Subcutaneous abdominal adipose tissue (tissue), 5 donors: ENCODE measurements at regions not wholly inside any gene's neighbourhood (a gene's known extent, or its start where the extent isn't known, plus 50 kb on each side); places are given as distances from the start of the nearest gene placed in this dataset.

Experiments
- H3K27ac ChIP-seq: one replicate; pipeline ENCODE4 v1.7.0; 2013; ENCODE audit warnings: low read depth, mild to moderate bottlenecking, inconsistent platforms, low read length, moderate library complexity
- H3K27me3 ChIP-seq, 5 donors: one replicate each; pipeline ENCODE4 v1.7.0; 2013; ENCODE audit warnings: low read length in 5 of 5, inconsistent platforms in 1 of 5; ENCODE audit not compliant: control insufficient read depth in 5 of 5, insufficient read depth in 4 of 5
- H3K36me3 ChIP-seq, 5 donors: one replicate each; pipeline ENCODE4 v1.7.0; 2013; ENCODE audit warnings: low read length in 5 of 5; ENCODE audit not compliant: control insufficient read depth in 5 of 5, insufficient read depth in 5 of 5
- H3K4me1 ChIP-seq, 5 donors: one replicate each; pipeline ENCODE4 v1.7.0; 2013; ENCODE audit warnings: low read length in 5 of 5, mild to moderate bottlenecking in 3 of 5, moderate library complexity in 1 of 5; ENCODE audit not compliant: control insufficient read depth in 5 of 5, insufficient read depth in 5 of 5
- H3K4me3 ChIP-seq, 5 donors: one replicate each; pipeline ENCODE4 v1.7.0; 2013; ENCODE audit warnings: low read length in 5 of 5, low read depth in 1 of 5
- H3K9ac ChIP-seq, 5 donors: one replicate each; pipeline ENCODE4 v1.7.0; 2013; ENCODE audit warnings: low read length in 5 of 5, mild to moderate bottlenecking in 4 of 5, moderate library complexity in 3 of 5
- H3K9me3 ChIP-seq, 5 donors: one replicate each; pipeline ENCODE4 v1.7.0; 2013; ENCODE audit warnings: low read length in 5 of 5; ENCODE audit not compliant: control insufficient read depth in 5 of 5
- donor health status: healthy.
- donor health status: healthy.
- donor health status: healthy.
- donor health status: healthy.
- donor health status: healthy.

DNA sequence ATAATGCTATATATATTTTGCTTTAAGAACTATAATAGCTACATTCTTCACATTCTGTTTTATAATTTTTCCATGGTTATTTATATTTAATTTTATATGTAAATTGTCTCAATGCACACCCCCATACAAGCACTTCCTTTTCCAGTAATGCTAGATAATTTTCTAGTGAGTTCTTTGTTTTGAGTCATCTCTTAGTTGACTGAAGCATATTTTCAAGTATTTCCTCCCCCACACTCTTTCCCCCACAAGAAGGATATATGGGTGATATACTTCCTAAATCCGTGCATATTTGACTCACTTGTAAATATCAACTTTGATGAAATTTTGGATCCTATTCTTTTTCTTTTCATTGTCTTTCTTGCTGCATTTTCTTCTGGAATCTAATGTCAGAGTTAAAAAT is 82.1 kb upstream of the SRSF6 start:
- Histone ChIP-seq H3K4me1 (no peaks in the 10 kb centered on the region), H3K36me3 (no peaks in the 10 kb centered on the region), H3K27me3 (no peaks in the 10 kb centered on the region), H3K27ac (no peak overlapping the region), H3K4me3 (no peak overlapping the region), H3K9me3 (no peaks in the 10 kb centered on the region), H3K9ac (no peak overlapping the region)

DNA sequence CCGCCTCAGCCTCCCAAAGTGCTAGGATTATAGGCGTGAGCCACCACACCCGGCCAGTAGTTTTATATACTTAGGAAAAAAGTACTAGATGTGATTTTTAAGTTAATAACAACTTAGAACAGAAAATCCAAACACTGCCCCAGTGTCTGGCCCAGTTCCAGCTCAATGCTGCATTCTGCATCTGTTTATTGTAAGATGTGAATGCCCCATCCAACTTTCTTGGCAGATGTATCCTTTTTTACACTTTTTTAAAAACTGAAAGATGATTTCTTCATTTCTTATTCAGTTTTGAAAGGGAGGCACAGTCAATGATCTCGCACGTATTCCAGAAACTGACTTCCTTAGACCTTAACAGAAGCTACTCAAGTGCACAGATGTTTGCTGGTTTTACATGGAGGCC is 85.6 kb upstream of the SRSF6 start:
- H3K27me3 ChIP-seq = peaks cover 0 to 3% (median 0%) of the 10 kb centered on the region in 5 donors
- H3K27ac ChIP-seq = no peak overlapping the region
- H3K4me1 ChIP-seq = no peaks in the 10 kb centered on the region
- no peak overlapping the region for H3K4me3 ChIP-seq
- H3K9me3 ChIP-seq = no peaks in the 10 kb centered on the region
- no peaks in the 10 kb centered on the region for H3K36me3 ChIP-seq
- H3K9ac ChIP-seq = no peak overlapping the region

DNA sequence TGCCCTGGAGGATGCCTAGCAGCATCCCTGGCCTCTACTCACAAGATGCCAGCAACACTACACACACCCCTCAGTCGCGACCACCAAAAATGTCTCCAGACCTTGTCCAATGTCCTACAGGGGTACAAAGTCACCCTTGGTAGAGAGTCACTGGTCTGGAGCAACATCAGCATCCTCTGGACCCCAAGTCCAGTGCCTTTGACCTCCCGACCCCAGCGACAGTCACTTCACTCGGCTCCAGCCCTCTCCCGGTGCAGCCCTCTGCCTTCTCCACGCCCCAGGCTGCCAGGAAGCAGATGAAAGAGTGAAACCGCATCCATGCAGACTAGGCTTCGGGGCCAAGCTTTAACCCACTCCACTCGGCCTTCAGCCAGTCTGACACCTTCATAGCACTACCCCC is 92.0 kb upstream of the SRSF6 start:
- H3K4me1 ChIP-seq = no peaks in the 10 kb centered on the region
- H3K27ac ChIP-seq = no peak overlapping the region
- peaks cover 0 to 16% (median 8%) of the 10 kb centered on the region in 5 donors for H3K27me3 ChIP-seq
- no peaks in the 10 kb centered on the region for H3K9me3 ChIP-seq
- H3K36me3 ChIP-seq = no peaks in the 10 kb centered on the region
- H3K4me3 ChIP-seq = no peak overlapping the region
- no peak overlapping the region for H3K9ac ChIP-seq

DNA sequence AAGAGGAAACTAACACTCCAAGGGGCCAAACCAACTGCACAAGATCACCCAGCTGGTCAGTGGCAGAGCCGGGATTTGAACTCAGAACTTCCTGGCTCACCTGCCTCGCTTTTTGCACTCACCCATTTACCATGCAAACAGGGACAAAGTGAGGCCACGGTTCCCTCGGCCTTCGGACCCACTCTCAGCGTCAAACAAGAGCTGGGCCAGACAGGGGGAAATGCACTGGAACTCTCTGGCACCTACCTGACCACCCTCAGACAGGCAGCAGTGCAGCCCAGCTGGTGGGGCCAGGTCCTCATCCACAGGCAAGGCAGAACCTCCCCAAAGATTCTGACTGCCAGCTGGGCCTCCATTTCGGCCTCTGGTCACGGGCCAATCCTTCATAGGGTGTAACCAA is 93.7 kb upstream of the SRSF6 start:
- no peaks in the 10 kb centered on the region for H3K9me3 ChIP-seq
- H3K9ac ChIP-seq = no peak overlapping the region
- no peaks in the 10 kb centered on the region for H3K4me1 ChIP-seq
- H3K4me3 ChIP-seq = no peak overlapping the region
- H3K27ac ChIP-seq = no peak overlapping the region
- H3K27me3 ChIP-seq = peaks cover 0 to 16% (median 8%) of the 10 kb centered on the region in 5 donors
- no peaks in the 10 kb centered on the region for H3K36me3 ChIP-seq

DNA sequence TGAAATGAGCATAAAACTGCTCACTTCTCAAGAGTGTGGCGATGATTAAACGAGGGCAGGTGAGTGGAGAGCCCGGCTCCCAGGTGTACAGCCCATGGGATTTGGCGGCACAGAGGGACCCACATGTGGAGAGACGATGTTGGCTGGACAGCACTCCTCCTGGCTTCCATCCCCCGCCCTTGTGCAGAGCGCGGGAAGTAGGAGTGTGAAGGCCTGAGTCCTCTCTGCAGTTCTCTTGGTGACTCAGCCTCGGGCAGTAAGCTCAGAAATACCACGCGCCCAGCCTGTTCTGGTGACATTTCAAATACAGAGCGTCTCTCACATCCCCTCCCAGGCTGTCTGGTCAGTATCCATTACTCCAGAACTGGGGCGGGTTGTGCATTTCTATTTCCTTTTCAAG is 94.2 kb upstream of the SRSF6 start:
- Histone ChIP-seq H3K36me3 (no peaks in the 10 kb centered on the region), H3K27ac (no peak overlapping the region), H3K4me1 (no peaks in the 10 kb centered on the region), H3K27me3 (peaks cover 0 to 16% (median 8%) of the 10 kb centered on the region in 5 donors), H3K9me3 (peaks cover 0 to 2% (median 0%) of the 10 kb centered on the region in 5 donors), H3K9ac (no peak overlapping the region), H3K4me3 (no peak overlapping the region)

DNA sequence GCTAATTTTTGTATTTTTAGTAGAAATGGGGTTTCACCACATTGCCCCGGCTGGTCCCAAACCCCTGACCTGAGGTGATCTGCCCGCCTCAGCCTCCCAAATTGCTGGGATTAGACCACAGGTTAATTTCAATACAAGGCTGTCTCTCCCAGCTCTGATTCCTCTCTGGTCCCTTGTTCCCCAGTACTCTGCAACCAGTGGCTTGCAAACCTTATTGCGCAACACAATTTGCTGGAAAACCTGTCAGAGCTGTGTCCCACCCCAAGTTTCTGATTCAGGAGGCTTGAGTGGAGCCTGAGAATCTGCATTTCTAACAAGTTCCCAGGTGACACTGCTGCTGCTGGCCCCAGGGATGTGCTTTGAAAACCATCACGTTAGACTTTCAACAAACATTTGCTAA is 96.2 kb upstream of the SRSF6 start:
- Histone ChIP-seq H3K9me3 (peaks cover 0 to 7% (median 0%) of the 10 kb centered on the region in 5 donors), H3K9ac (no peak overlapping the region), H3K27ac (no peak overlapping the region), H3K4me1 (no peaks in the 10 kb centered on the region), H3K27me3 (peaks cover 0 to 14% (median 8%) of the 10 kb centered on the region in 5 donors), H3K4me3 (no peak overlapping the region), H3K36me3 (no peaks in the 10 kb centered on the region)

DNA sequence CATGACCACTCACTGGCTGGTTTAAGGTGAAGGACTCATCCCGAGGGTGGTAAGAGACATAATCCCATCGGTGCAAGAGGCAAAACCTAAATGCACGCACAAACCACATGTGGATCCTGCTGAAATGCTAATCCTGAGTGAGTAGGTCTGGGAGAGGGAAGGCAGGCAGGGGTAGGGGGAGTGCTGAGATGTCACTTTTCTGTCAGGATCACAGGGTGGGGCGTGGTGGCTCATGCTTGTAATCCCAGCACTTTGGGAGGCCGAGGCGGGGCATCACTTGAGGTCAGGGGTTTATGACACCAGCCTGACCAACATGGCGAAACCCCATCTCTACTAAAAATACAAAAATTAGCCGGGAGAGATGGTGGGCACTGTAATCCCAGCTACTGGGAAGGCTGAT is 97.7 kb upstream of the SRSF6 start:
- H3K9ac ChIP-seq = no peak overlapping the region

DNA sequence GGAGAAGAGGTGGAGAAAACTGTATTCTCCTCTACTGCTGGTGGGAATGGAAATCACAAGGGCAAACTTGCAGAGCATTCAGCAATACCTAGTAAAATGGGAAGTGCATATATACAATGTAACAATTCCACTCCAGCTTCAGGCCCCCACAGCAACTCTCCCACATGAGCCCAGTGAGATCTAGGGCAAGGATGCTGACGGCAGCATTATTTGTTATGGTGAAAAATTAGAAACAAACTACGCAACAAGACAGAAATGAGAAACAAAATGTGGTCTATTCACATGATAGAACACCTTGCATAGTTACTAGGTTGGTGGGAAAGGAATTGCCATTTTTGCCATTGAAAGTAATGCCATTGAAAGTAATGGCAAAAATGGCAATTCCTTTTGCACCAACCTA is 98.9 kb upstream of the SRSF6 start:
- H3K9me3 ChIP-seq = peaks cover 0 to 7% (median 0%) of the 10 kb centered on the region in 5 donors
- H3K27ac ChIP-seq = no peak overlapping the region
- no peak overlapping the region for H3K4me3 ChIP-seq
- no peaks in the 10 kb centered on the region for H3K4me1 ChIP-seq
- peaks cover 0 to 5% (median 0%) of the 10 kb centered on the region in 5 donors for H3K27me3 ChIP-seq
- no peak overlapping the region for H3K9ac ChIP-seq
- H3K36me3 ChIP-seq = no peaks in the 10 kb centered on the region

More for the DNA sequence above, 97.7 kb upstream of the SRSF6 start:
- Histone ChIP-seq H3K27ac (no peak overlapping the region), H3K27me3 (peaks cover 0 to 5% (median under 1%) of the 10 kb centered on the region in 5 donors), H3K4me3 (no peak overlapping the region), H3K9me3 (peaks cover 0 to 7% (median 0%) of the 10 kb centered on the region in 5 donors), H3K4me1 (no peaks in the 10 kb centered on the region), H3K36me3 (no peaks in the 10 kb centered on the region)

DNA sequence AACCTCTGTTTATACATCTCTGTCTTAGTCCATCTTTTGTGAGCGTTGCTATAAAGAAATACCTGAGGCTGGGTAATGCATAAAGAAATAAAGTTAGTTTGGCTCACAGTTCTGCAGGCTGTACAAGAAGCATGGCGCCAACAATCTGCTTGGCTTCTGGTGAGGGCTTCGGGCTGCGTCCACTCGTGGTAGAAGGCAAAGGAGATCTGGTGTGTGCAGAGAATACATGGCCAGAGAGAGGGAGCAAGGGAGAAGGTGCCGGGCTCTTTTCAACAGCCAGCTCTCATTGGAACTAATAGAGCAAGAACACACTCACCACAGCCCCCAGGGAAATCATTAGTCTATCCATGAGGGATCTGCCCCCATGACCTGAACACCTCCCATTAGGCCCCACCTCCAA is 100.3 kb upstream of the SRSF6 start:
- Histone ChIP-seq H3K9me3 (peaks cover 0 to 7% (median 0%) of the 10 kb centered on the region in 5 donors), H3K27me3 (peaks cover 0 to 5% (median 0%) of the 10 kb centered on the region in 5 donors), H3K4me3 (no peak overlapping the region), H3K4me1 (no peaks in the 10 kb centered on the region), H3K27ac (no peak overlapping the region), H3K9ac (no peak overlapping the region), H3K36me3 (no peaks in the 10 kb centered on the region)

DNA sequence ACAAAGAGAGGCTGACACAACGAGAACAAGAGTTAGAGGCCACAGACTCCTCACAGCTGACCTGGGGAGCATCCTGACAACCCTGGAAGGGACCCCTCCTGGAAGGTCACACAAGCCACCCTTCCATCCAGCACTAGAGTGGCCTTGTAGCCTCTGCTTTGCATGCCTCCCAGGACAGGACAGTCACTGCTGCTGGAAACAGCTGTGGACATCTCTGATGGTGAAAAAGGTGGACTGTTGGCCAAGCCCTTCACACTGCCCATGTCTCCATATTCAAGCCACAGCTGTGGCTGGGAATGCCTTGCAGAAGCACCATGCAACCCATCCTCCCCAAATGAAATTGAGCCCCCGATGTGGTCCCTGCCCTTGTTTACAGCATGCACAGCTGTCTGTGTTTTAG is 102.1 kb upstream of the SRSF6 start:
- Histone ChIP-seq H3K4me1 (no peaks in the 10 kb centered on the region), H3K36me3 (no peaks in the 10 kb centered on the region), H3K27me3 (peaks cover 0 to 3% (median 0%) of the 10 kb centered on the region in 5 donors), H3K9ac (no peak overlapping the region), H3K4me3 (no peak overlapping the region), H3K9me3 (peaks cover 0 to 7% (median 0%) of the 10 kb centered on the region in 5 donors), H3K27ac (no peak overlapping the region)

DNA sequence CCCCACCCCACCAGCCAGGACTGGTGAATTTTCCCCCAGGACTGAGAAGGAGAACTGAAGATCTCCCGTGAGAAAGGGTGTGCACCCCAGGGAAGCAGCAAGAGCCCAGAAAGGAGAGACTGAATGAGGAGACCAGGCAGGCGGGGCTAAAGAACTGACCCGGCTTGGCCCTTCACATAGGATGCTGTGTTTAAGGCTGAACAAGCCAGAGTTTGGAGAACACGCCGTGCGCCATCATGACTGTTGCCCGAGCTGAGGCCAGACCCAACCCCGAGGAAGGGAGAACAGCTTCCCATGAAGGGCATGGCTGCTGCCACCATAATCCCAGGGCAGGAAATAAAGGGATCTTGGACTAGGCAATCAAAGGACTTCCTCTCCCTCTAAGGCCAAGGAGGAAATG is 104.7 kb upstream of the SRSF6 start:
- Histone ChIP-seq H3K27me3 (peaks cover 0 to 7% (median 0%) of the 10 kb centered on the region in 5 donors), H3K4me1 (no peaks in the 10 kb centered on the region), H3K9me3 (no peaks in the 10 kb centered on the region), H3K9ac (no peak overlapping the region), H3K36me3 (no peaks in the 10 kb centered on the region), H3K27ac (no peak overlapping the region), H3K4me3 (no peak overlapping the region)
